Liver (tissue), 8 donors: ENCODE measurements at regions not wholly inside any gene's neighbourhood (a gene's known extent, or its start where the extent isn't known, plus 50 kb on each side); places are given as distances from the start of the nearest gene placed in this dataset.

Source experiments
- DNase-seq: peaks from one replicate; pipeline ENCODE4 v3.0.0-alpha.2; 2017; ENCODE audit warnings: low spot score
- H3K27ac ChIP-seq, 2 donors: one replicate each; pipeline ENCODE4 v1.7.0; 2013; ENCODE audit warnings: inconsistent platforms in 2 of 2, low read length in 2 of 2, control low read depth in 1 of 2, low read depth in 1 of 2, mild to moderate bottlenecking in 1 of 2
- H3K27me3 ChIP-seq, 4 donors: one replicate each; pipeline versions ENCODE4 v1.6.1 to v1.7.0; 2013; ENCODE audit warnings: low read length in 3 of 4, inconsistent platforms in 1 of 4, mild to moderate bottlenecking in 1 of 4, moderate library complexity in 1 of 4; ENCODE audit not compliant: control insufficient read depth in 4 of 4, insufficient read depth in 4 of 4
- H3K36me3 ChIP-seq, 4 donors: one replicate each; pipeline versions ENCODE4 v1.6.1 to v1.7.0; 2013; ENCODE audit warnings: low read length in 3 of 4, mild to moderate bottlenecking in 3 of 4, low read depth in 1 of 4, moderate library complexity in 1 of 4; ENCODE audit not compliant: control insufficient read depth in 4 of 4, insufficient read depth in 3 of 4
- H3K4me1 ChIP-seq, 4 donors: one replicate each; pipeline versions ENCODE4 v1.6.1 to v1.7.0; 2013; ENCODE audit warnings: low read length in 3 of 4, mild to moderate bottlenecking in 3 of 4, moderate library complexity in 1 of 4; ENCODE audit not compliant: control insufficient read depth in 4 of 4, insufficient read depth in 4 of 4
- H3K4me3 ChIP-seq, 3 donors: one replicate each; pipeline versions ENCODE4 v1.6.1 to v1.7.0; 2013; ENCODE audit warnings: low read length in 3 of 3, control low read depth in 1 of 3, low read depth in 1 of 3, mild to moderate bottlenecking in 1 of 3
- H3K9ac ChIP-seq, 2 donors: one replicate each; pipeline ENCODE4 v1.7.0; 2013; ENCODE audit warnings: low read length in 2 of 2, mild to moderate bottlenecking in 2 of 2, moderate library complexity in 2 of 2, control low read depth in 1 of 2, low read depth in 1 of 2
- H3K9me3 ChIP-seq, 4 donors: one replicate each; pipeline versions ENCODE4 v1.6.1 to v1.7.0; 2013; ENCODE audit warnings: low read length in 3 of 4; ENCODE audit not compliant: control insufficient read depth in 4 of 4
- ATF3 ChIP-seq: IDR thresholded peaks from 2 replicates; pipeline ENCODE4 v1.6.1; 2016; ENCODE audit warnings: antibody characterized with exemption
- CTCF ChIP-seq: fragments of 150-350 bp; IDR thresholded peaks from 2 replicates; pipeline ENCODE4 v1.5.1; 2017; ENCODE audit warnings: improper control_type of control experiment, low read depth, low read length; ENCODE audit not compliant: missing input control
- EGR1 ChIP-seq, 2 donors: IDR thresholded peaks; 2 replicates each; pipeline ENCODE4 v1.6.1; 2016 to 2018; ENCODE audit warnings: antibody characterized with exemption in 2 of 2, low read depth in 2 of 2
- FOXA1 ChIP-seq: IDR thresholded peaks from 2 replicates; pipeline ENCODE4 v1.6.1; 2016; ENCODE audit warnings: antibody characterized with exemption
- FOXA2 ChIP-seq: IDR thresholded peaks from 2 replicates; pipeline ENCODE4 v1.6.1; 2016; ENCODE audit warnings: antibody characterized with exemption
- GABPA ChIP-seq, 2 donors: IDR thresholded peaks in 1 of 2; conservative IDR thresholded peaks in 1 of 2; 2 replicates each; pipeline ENCODE4 v1.6.1; 2016; ENCODE audit warnings: antibody characterized with exemption in 2 of 2, mild to moderate bottlenecking in 1 of 2, moderate library complexity in 1 of 2
- HNF4A ChIP-seq, 2 donors: conservative IDR thresholded peaks; 2 replicates each; pipeline ENCODE4 v1.6.1; 2016; ENCODE audit warnings: antibody characterized with exemption in 2 of 2, mild to moderate bottlenecking in 2 of 2
- HNF4G ChIP-seq: IDR thresholded peaks from 2 replicates; pipeline ENCODE4 v1.6.1; 2016; ENCODE audit warnings: antibody characterized with exemption
- JUND ChIP-seq, 2 donors: IDR thresholded peaks; 2 replicates each; pipeline ENCODE4 v1.6.1; 2016; ENCODE audit warnings: antibody characterized with exemption in 2 of 2
- MAX ChIP-seq: IDR thresholded peaks from 2 replicates; pipeline ENCODE4 v1.6.1; 2016; ENCODE audit warnings: antibody characterized with exemption
- NR2F2 ChIP-seq: IDR thresholded peaks from 2 replicates; pipeline ENCODE4 v1.6.1; 2016; ENCODE audit warnings: antibody characterized with exemption
- RAD21 ChIP-seq, 2 donors: IDR thresholded peaks; 2 replicates each; pipeline ENCODE4 v1.6.1; 2016; ENCODE audit warnings: antibody characterized with exemption in 2 of 2, mild to moderate bottlenecking in 2 of 2
- REST ChIP-seq: IDR thresholded peaks from 2 replicates; pipeline ENCODE4 v1.6.1; 2016; ENCODE audit warnings: antibody characterized with exemption, mild to moderate bottlenecking
- RXRA ChIP-seq, 2 donors: IDR thresholded peaks; 2 replicates each; pipeline ENCODE4 v1.6.1; 2017 to 2018; ENCODE audit warnings: antibody characterized with exemption in 2 of 2, mild to moderate bottlenecking in 1 of 2
- SP1 ChIP-seq: IDR thresholded peaks from 2 replicates; pipeline ENCODE4 v1.6.1; 2018; ENCODE audit warnings: antibody characterized with exemption, mild to moderate bottlenecking
- TAF1 ChIP-seq: conservative IDR thresholded peaks from 2 replicates; pipeline ENCODE4 v1.6.1; 2016; ENCODE audit warnings: antibody characterized with exemption, mild to moderate bottlenecking
- YY1 ChIP-seq: IDR thresholded peaks from 2 replicates; pipeline ENCODE4 v1.6.1; 2016; ENCODE audit warnings: antibody characterized with exemption, mild to moderate bottlenecking
- ZBTB33 ChIP-seq: IDR thresholded peaks from 2 replicates; pipeline ENCODE4 v1.6.1; 2016; ENCODE audit warnings: antibody characterized with exemption
- WGBS: extraction: QIAGEN DNeasy Blood & Tissue Kit; methylation state at CpG from one replicate; pipeline ENCODE4 v1.1.7; 2013; 5-methylcytosine and 5-hydroxymethylcytosine counted together
- donor health status: healthy.
- donor health status: healthy.
- donor health status: healthy.
- donor health status: healthy.
- donor health status: healthy.

GRCh38 chr3:55405436-55405835, 81.7 kb downstream of the WNT5A start:
- Histone ChIP-seq H3K36me3 (no peaks in the 10 kb centered on the region), H3K4me3 (no peak overlapping the region), H3K27ac (no peak overlapping the region), H3K9ac (no peak overlapping the region), H3K9me3 (peaks cover 2 to 4% (median 3%) of the 10 kb centered on the region in 4 donors), H3K27me3 (no peaks in the 10 kb centered on the region), H3K4me1 (peaks cover 8 to 10% (median 10%) of the 10 kb centered on the region in 4 donors)
- peak; percentile 44 to 47 for TF ChIP-seq RAD21 (IDR thresholded peaks at IDR 0.05)
- TF ChIP-seq CTCF = peak; percentile 37
- no peak for TF ChIP-seq ATF3
- WGBS = 52% methylated on average over 8 of the region's 8 CpGs
- no peak for DNase-seq

GRCh38 chr3:55402886-55403609, 84.1 kb downstream of the WNT5A start:
- DNase-seq = no peak
- Histone ChIP-seq H3K27me3 (no peaks in the 10 kb centered on the region), H3K36me3 (no peaks in the 10 kb centered on the region), H3K27ac (no peak overlapping the region), H3K4me1 (peaks cover 8 to 10% (median 10%) of the 10 kb centered on the region in 4 donors), H3K9me3 (peaks cover 2 to 4% (median 3%) of the 10 kb centered on the region in 4 donors), H3K4me3 (no peak overlapping the region), H3K9ac (no peak overlapping the region)
- 47% methylated on average over 4 of the region's 4 CpGs for WGBS
- TF ChIP-seq EGR1 (IDR thresholded peaks at IDR 0.05; ENCODE audit: low read depth in 2 of 2) (no peak), YY1 (peak; percentile 66), HNF4G (peak; percentile 59), REST (peak; percentile 61), ATF3 (peak; percentile 59), ZBTB33 (peak; percentile 67), TAF1 (no peak), SP1 (peak; percentile 76), GABPA (IDR thresholded peaks at IDR 0.05 in 1 of 2, conservative IDR thresholded peaks at IDR 0.05 in 1 of 2) (no peak), NR2F2 (no peak), RAD21 (IDR thresholded peaks at IDR 0.05) (peak in 1 of 2 donors; percentile 60), RXRA (IDR thresholded peaks at IDR 0.05) (peak; percentile 92 to 97), JUND (IDR thresholded peaks at IDR 0.05) (peak; percentile 61 to 94), FOXA1 (peak; percentile 80), MAX (peak; percentile 58), CTCF (no peak), HNF4A (conservative IDR thresholded peaks at IDR 0.05) (peak; percentile 90 to 92), FOXA2 (peak; percentile 90)
